Fibroblast of lung (primary cell): ENCODE measurements at regions not wholly inside any gene's neighbourhood (a gene's known extent, or its start where the extent isn't known, plus 50 kb on each side); places are given as distances from the start of the nearest gene placed in this dataset.

Experiments
- CTCF ChIP-seq, 2 donors: IDR thresholded peaks in 1 of 2; conservative IDR thresholded peaks in 1 of 2; 1 replicate in 1 of 2; 2 replicates in 1 of 2; pipeline ENCODE4 v1.5.1; 2011 to 2012; ENCODE audit warnings: low read length in 2 of 2, control low read depth in 1 of 2, inconsistent platforms in 1 of 2, low read depth in 1 of 2, mild to moderate bottlenecking in 1 of 2
- EZH2 ChIP-seq: IDR thresholded peaks from 2 replicates; pipeline ENCODE4 v1.5.1; 2012; ENCODE audit warnings: low read length, control low read depth, mild to moderate bottlenecking; ENCODE audit errors: missing control alignments

- TF ChIP-seq CTCF (conservative IDR thresholded peaks at IDR 0.05 in 1 of 2, IDR thresholded peaks at IDR 0.05 in 1 of 2; ENCODE audit: low read depth in 1 of 2, low read length in 2 of 2) (no peak), EZH2 (no peak)
Measured at GRCh38 chr5:10019236-10019635, 230.5 kb downstream of the ATPSCKMT start.
